ENCODE measurements at regions not wholly inside any gene's neighbourhood (a gene's known extent, or its start where the extent isn't known, plus 50 kb on each side); places are given as distances from the start of the nearest gene placed in this dataset.
"Not testable (repeated sequence)": the region's sequence is repeated elsewhere in the genome, so short reads cannot be mapped to it uniquely, and the experiment has no call there.

GRCh38 chr3:165682734-165683133, 154.5 kb downstream of the BCHE start:
- DNase-seq (ENCODE audit: low spot score in 2 of 2) = no peak
- intact Hi-C loops (cut with DNase I) = no loop called here
- Histone ChIP-seq H3K4me1 (no peaks in the 10 kb centered on the region), H3K27ac (no peak overlapping the region), H3K27me3 (no peaks in the 10 kb centered on the region), H3K4me3 (no peak overlapping the region), H3K9me3 (no peaks in the 10 kb centered on the region), H3K36me3 (no peaks in the 10 kb centered on the region)
- TF ChIP-seq CTCF (IDR thresholded peaks at IDR 0.05) = no peak

- Histone ChIP-seq H3K9me3 (no peaks in the 10 kb centered on the region), H3K27ac (no peak overlapping the region), H3K4me3 (no peak overlapping the region), H3K4me1 (no peaks in the 10 kb centered on the region), H3K27me3 (no peaks in the 10 kb centered on the region), H3K36me3 (no peaks in the 10 kb centered on the region)
- no peak for DNase-seq (ENCODE audit: low spot score in 2 of 2)
- no peak for TF ChIP-seq CTCF (IDR thresholded peaks at IDR 0.05)
- intact Hi-C loops (cut with DNase I) = no loop called here
Observed at GRCh38 chr3:165669967-165670366, 167.3 kb downstream of the BCHE start.

GRCh38 chr3:165669504-165669903, 167.7 kb downstream of the BCHE start:
- Histone ChIP-seq H3K36me3 (no peaks in the 10 kb centered on the region), H3K9me3 (no peaks in the 10 kb centered on the region), H3K4me3 (no peak overlapping the region), H3K27ac (no peak overlapping the region), H3K4me1 (no peaks in the 10 kb centered on the region), H3K27me3 (no peaks in the 10 kb centered on the region)
- no peak for TF ChIP-seq CTCF (IDR thresholded peaks at IDR 0.05)
- DNase-seq (ENCODE audit: low spot score in 2 of 2) = no peak
- intact Hi-C loops (cut with DNase I) = no loop called here

- TF ChIP-seq CTCF (IDR thresholded peaks at IDR 0.05) = no peak
Observed at GRCh38 chr3:165667676-165668075, 169.5 kb downstream of the BCHE start.

GRCh38 chr3:165658027-165658426, 179.2 kb downstream of the BCHE start:
- H3K36me3 ChIP-seq = no peaks in the 10 kb centered on the region
- no peak for TF ChIP-seq CTCF (IDR thresholded peaks at IDR 0.05)
- no peaks in the 10 kb centered on the region for H3K4me1 ChIP-seq
- no peak overlapping the region for H3K27ac ChIP-seq
- no peaks in the 10 kb centered on the region for H3K27me3 ChIP-seq
- intact Hi-C loops (cut with DNase I) = no loop called here
- H3K9me3 ChIP-seq = no peaks in the 10 kb centered on the region
- H3K4me3 ChIP-seq = no peak overlapping the region
- no peak for DNase-seq (ENCODE audit: low spot score in 2 of 2)

More at GRCh38 chr3:165667676-165668075, 169.5 kb downstream of the BCHE start:
- no peaks in the 10 kb centered on the region for H3K27me3 ChIP-seq
- no peaks in the 10 kb centered on the region for H3K4me1 ChIP-seq
- no peaks in the 10 kb centered on the region for H3K36me3 ChIP-seq
- intact Hi-C loops (cut with DNase I) = no loop called here
- no peak overlapping the region for H3K4me3 ChIP-seq
- no peak overlapping the region for H3K27ac ChIP-seq
- no peaks in the 10 kb centered on the region for H3K9me3 ChIP-seq
- no peak for DNase-seq (ENCODE audit: low spot score in 2 of 2)

GRCh38 chr3:165653130-165653778, 184.0 kb downstream of the BCHE start:
- intact Hi-C loops (cut with DNase I) = no loop called here
- no peaks in the 10 kb centered on the region for H3K9me3 ChIP-seq
- no peak for DNase-seq (ENCODE audit: low spot score in 2 of 2)
- H3K27me3 ChIP-seq = no peaks in the 10 kb centered on the region
- no peak overlapping the region for H3K4me3 ChIP-seq
- TF ChIP-seq CTCF (IDR thresholded peaks at IDR 0.05) = no peak
- H3K27ac ChIP-seq = no peak overlapping the region
- H3K4me1 ChIP-seq = no peaks in the 10 kb centered on the region
- no peaks in the 10 kb centered on the region for H3K36me3 ChIP-seq

GRCh38 chr3:165649282-165649681, 187.9 kb downstream of the BCHE start:
- H3K4me3 ChIP-seq; H3K9me3 ChIP-seq; H3K4me1 ChIP-seq; H3K27me3 ChIP-seq; H3K27ac ChIP-seq; intact Hi-C loops (cut with DNase I); H3K36me3 ChIP-seq; DNase-seq (ENCODE audit: low spot score in 2 of 2): not testable (repeated sequence)

All from ascending aorta (tissue), 2 donors.